Liver (tissue), 3 donors: ENCODE measurements at regions not wholly inside any gene's neighbourhood (a gene's known extent, or its start where the extent isn't known, plus 50 kb on each side); places are given as distances from the start of the nearest gene placed in this dataset.

ENCODE experiments used
- EGR1 ChIP-seq, 2 donors: IDR thresholded peaks; 2 replicates each; pipeline ENCODE4 v1.6.1; 2016 to 2018; ENCODE audit warnings: antibody characterized with exemption in 2 of 2, low read depth in 2 of 2
- GABPA ChIP-seq, 2 donors: IDR thresholded peaks in 1 of 2; conservative IDR thresholded peaks in 1 of 2; 2 replicates each; pipeline ENCODE4 v1.6.1; 2016; ENCODE audit warnings: antibody characterized with exemption in 2 of 2, mild to moderate bottlenecking in 1 of 2, moderate library complexity in 1 of 2
- JUND ChIP-seq, 2 donors: IDR thresholded peaks; 2 replicates each; pipeline ENCODE4 v1.6.1; 2016; ENCODE audit warnings: antibody characterized with exemption in 2 of 2
- NR2F2 ChIP-seq: IDR thresholded peaks from 2 replicates; pipeline ENCODE4 v1.6.1; 2016; ENCODE audit warnings: antibody characterized with exemption
- RAD21 ChIP-seq, 2 donors: IDR thresholded peaks; 2 replicates each; pipeline ENCODE4 v1.6.1; 2016; ENCODE audit warnings: antibody characterized with exemption in 2 of 2, mild to moderate bottlenecking in 2 of 2
- RXRA ChIP-seq, 2 donors: IDR thresholded peaks; 2 replicates each; pipeline ENCODE4 v1.6.1; 2017 to 2018; ENCODE audit warnings: antibody characterized with exemption in 2 of 2, mild to moderate bottlenecking in 1 of 2
- SP1 ChIP-seq: IDR thresholded peaks from 2 replicates; pipeline ENCODE4 v1.6.1; 2018; ENCODE audit warnings: antibody characterized with exemption, mild to moderate bottlenecking
- TAF1 ChIP-seq: conservative IDR thresholded peaks from 2 replicates; pipeline ENCODE4 v1.6.1; 2016; ENCODE audit warnings: antibody characterized with exemption, mild to moderate bottlenecking
- YY1 ChIP-seq: IDR thresholded peaks from 2 replicates; pipeline ENCODE4 v1.6.1; 2016; ENCODE audit warnings: antibody characterized with exemption, mild to moderate bottlenecking
- TF ChIP-seq, protein P1 (sequence below): fragments of 150-350 bp; IDR thresholded peaks from 2 replicates; pipeline ENCODE4 v1.5.1; 2017; ENCODE audit warnings: improper control_type of control experiment, low read depth, low read length; ENCODE audit not compliant: missing input control
- TF ChIP-seq, protein P2 (sequence below): IDR thresholded peaks from 2 replicates; pipeline ENCODE4 v1.6.1; 2016; ENCODE audit warnings: antibody characterized with exemption
- TF ChIP-seq, protein P3 (sequence below): IDR thresholded peaks from 2 replicates; pipeline ENCODE4 v1.6.1; 2016; ENCODE audit warnings: antibody characterized with exemption, mild to moderate bottlenecking
- TF ChIP-seq, protein P4 (sequence below): IDR thresholded peaks from 2 replicates; pipeline ENCODE4 v1.6.1; 2016; ENCODE audit warnings: antibody characterized with exemption
- donor health status: healthy.
- donor health status: healthy.

DNA sequence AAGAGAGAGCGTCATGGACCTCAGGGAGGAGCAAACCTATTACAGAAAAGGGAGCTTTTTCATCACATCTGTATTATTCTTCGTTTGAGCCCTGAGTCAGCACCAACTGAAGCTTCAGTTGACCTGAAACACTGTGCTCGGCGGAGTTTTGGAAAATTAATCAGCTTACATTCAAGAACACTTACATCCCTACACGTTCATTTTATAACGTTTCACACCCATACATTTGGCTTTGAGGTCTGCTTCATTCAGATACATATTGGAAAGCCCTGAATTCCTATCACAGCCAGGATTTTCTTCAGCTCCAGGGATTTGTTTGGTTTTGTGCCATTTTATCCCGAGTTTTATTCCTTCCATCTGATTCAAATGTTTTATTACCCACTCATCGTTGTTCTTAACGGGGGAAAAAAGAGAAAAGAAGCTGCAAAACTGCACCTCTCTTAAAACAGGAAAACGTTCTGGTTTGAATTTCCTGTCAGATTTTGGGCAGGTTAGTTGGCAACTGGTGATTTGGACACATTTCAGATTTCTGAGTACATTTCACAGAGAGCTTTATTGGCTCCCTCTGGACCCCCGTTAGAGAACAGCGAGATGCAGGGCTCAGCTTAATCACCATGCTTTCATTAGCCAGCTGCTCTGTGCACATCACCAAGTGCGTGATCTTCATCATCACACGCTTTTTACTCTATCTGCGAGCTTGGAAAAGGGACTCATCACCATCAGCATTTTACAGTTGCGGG, 88.8 kb downstream of the CDC42EP3 start:
- TF ChIP-seq, protein P1, sequence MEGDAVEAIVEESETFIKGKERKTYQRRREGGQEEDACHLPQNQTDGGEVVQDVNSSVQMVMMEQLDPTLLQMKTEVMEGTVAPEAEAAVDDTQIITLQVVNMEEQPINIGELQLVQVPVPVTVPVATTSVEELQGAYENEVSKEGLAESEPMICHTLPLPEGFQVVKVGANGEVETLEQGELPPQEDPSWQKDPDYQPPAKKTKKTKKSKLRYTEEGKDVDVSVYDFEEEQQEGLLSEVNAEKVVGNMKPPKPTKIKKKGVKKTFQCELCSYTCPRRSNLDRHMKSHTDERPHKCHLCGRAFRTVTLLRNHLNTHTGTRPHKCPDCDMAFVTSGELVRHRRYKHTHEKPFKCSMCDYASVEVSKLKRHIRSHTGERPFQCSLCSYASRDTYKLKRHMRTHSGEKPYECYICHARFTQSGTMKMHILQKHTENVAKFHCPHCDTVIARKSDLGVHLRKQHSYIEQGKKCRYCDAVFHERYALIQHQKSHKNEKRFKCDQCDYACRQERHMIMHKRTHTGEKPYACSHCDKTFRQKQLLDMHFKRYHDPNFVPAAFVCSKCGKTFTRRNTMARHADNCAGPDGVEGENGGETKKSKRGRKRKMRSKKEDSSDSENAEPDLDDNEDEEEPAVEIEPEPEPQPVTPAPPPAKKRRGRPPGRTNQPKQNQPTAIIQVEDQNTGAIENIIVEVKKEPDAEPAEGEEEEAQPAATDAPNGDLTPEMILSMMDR: no peak
- TF ChIP-seq, protein P2, sequence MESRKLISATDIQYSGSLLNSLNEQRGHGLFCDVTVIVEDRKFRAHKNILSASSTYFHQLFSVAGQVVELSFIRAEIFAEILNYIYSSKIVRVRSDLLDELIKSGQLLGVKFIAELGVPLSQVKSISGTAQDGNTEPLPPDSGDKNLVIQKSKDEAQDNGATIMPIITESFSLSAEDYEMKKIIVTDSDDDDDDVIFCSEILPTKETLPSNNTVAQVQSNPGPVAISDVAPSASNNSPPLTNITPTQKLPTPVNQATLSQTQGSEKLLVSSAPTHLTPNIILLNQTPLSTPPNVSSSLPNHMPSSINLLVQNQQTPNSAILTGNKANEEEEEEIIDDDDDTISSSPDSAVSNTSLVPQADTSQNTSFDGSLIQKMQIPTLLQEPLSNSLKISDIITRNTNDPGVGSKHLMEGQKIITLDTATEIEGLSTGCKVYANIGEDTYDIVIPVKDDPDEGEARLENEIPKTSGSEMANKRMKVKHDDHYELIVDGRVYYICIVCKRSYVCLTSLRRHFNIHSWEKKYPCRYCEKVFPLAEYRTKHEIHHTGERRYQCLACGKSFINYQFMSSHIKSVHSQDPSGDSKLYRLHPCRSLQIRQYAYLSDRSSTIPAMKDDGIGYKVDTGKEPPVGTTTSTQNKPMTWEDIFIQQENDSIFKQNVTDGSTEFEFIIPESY: no peak
- TF ChIP-seq EGR1 (IDR thresholded peaks at IDR 0.05; ENCODE audit: low read depth in 2 of 2): no peak
- TF ChIP-seq, protein P3, sequence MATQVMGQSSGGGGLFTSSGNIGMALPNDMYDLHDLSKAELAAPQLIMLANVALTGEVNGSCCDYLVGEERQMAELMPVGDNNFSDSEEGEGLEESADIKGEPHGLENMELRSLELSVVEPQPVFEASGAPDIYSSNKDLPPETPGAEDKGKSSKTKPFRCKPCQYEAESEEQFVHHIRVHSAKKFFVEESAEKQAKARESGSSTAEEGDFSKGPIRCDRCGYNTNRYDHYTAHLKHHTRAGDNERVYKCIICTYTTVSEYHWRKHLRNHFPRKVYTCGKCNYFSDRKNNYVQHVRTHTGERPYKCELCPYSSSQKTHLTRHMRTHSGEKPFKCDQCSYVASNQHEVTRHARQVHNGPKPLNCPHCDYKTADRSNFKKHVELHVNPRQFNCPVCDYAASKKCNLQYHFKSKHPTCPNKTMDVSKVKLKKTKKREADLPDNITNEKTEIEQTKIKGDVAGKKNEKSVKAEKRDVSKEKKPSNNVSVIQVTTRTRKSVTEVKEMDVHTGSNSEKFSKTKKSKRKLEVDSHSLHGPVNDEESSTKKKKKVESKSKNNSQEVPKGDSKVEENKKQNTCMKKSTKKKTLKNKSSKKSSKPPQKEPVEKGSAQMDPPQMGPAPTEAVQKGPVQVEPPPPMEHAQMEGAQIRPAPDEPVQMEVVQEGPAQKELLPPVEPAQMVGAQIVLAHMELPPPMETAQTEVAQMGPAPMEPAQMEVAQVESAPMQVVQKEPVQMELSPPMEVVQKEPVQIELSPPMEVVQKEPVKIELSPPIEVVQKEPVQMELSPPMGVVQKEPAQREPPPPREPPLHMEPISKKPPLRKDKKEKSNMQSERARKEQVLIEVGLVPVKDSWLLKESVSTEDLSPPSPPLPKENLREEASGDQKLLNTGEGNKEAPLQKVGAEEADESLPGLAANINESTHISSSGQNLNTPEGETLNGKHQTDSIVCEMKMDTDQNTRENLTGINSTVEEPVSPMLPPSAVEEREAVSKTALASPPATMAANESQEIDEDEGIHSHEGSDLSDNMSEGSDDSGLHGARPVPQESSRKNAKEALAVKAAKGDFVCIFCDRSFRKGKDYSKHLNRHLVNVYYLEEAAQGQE: no peak
- TF ChIP-seq, protein P4, sequence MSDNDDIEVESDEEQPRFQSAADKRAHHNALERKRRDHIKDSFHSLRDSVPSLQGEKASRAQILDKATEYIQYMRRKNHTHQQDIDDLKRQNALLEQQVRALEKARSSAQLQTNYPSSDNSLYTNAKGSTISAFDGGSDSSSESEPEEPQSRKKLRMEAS: no peak
- TF ChIP-seq GABPA (IDR thresholded peaks at IDR 0.05 in 1 of 2, conservative IDR thresholded peaks at IDR 0.05 in 1 of 2): no peak
- no peak for TF ChIP-seq TAF1
- TF ChIP-seq SP1: no peak
- no peak for TF ChIP-seq RAD21 (IDR thresholded peaks at IDR 0.05)
- no peak for TF ChIP-seq JUND (IDR thresholded peaks at IDR 0.05)
- no peak for TF ChIP-seq RXRA (IDR thresholded peaks at IDR 0.05)
- no peak for TF ChIP-seq NR2F2
- TF ChIP-seq YY1: no peak
